ENCODE measurements at regions not wholly inside any gene's neighbourhood (a gene's known extent, or its start where the extent isn't known, plus 50 kb on each side); places are given as distances from the start of the nearest gene placed in this dataset.
"Not testable (repeated sequence)": the region's sequence is repeated elsewhere in the genome, so short reads cannot be mapped to it uniquely, and the experiment has no call there.

DNA sequence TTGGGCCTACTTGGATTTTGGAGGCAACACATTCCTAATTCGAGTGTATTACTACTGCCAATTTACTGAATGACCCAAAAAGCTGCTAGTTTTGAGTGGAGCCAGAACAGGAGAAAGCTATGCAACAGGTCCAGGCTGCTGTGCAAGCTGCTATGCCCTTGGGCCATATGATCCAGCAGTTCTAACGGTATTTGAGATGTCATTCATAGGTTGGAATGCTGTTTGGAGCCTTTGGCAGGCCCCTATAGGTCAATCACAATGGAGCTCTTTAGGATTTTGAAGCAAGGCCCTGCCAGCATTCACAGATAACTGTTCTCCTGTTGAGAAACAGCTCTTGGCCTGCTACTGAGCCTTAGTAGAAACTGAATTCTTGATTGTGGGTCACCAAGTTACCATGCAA lies 368.7 kb downstream of the CDH19 start:
- H3K27ac ChIP-seq (ENCODE audit: low read depth in 1 of 2, low read length in 1 of 2): no peak overlapping the region
- DNase-seq (ENCODE audit: low read depth in 6 of 9, low spot score in 9 of 9): no peak
- H3K27me3 ChIP-seq (ENCODE audit: control insufficient read depth in 2 of 2, insufficient read depth in 1 of 2, low read length in 1 of 2): no peaks in the 10 kb centered on the region
- 64% methylated on average over 2 of the region's 2 CpGs for WGBS
- no peaks in the 10 kb centered on the region for H3K36me3 ChIP-seq (ENCODE audit: control insufficient read depth in 2 of 2, insufficient read depth in 2 of 2, low read length in 1 of 2)
- no peaks in the 10 kb centered on the region for H3K4me1 ChIP-seq (ENCODE audit: control insufficient read depth in 2 of 2, insufficient read depth in 2 of 2, low read length in 2 of 2)
- H3K9me3 ChIP-seq (ENCODE audit: control insufficient read depth in 2 of 2, insufficient read depth in 1 of 2, low read length in 1 of 2): no peaks in the 10 kb centered on the region
- H3K4me3 ChIP-seq (ENCODE audit: low read length in 2 of 2): no peak overlapping the region

DNA sequence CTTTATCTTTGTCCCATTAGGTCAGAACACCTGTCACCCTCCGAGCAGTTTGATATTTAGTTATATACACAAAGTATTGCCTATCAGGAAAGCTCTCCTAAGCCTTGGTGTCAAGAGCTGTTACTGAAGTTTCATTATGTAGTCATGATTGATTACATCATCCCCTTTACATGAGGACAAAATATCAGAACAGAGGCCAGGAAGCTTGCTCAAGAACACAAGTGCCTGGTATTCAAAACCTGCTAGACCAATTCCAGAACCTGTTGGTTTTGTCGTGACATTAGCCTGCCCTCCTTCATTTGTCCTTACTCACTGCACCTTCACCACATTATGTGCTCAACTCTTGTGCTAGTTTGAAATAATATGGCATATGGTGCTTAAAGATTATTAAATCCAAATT lies 377.1 kb downstream of the CDH19 start:
- no peaks in the 10 kb centered on the region for H3K36me3 ChIP-seq (ENCODE audit: control insufficient read depth in 2 of 2, insufficient read depth in 2 of 2, low read length in 1 of 2)
- DNase-seq (ENCODE audit: low read depth in 6 of 9, low spot score in 9 of 9): no peak
- H3K4me1 ChIP-seq (ENCODE audit: control insufficient read depth in 2 of 2, insufficient read depth in 2 of 2, low read length in 2 of 2): no peaks in the 10 kb centered on the region
- peaks cover 0 to 5% of the 10 kb centered on the region in 2 donors for H3K9me3 ChIP-seq (ENCODE audit: control insufficient read depth in 2 of 2, insufficient read depth in 1 of 2, low read length in 1 of 2)
- no peak overlapping the region for H3K4me3 ChIP-seq (ENCODE audit: low read length in 2 of 2)
- H3K27me3 ChIP-seq (ENCODE audit: control insufficient read depth in 2 of 2, insufficient read depth in 1 of 2, low read length in 1 of 2): no peaks in the 10 kb centered on the region
- 88% methylated on average over 2 of the region's 2 CpGs for WGBS
- H3K27ac ChIP-seq (ENCODE audit: low read depth in 1 of 2, low read length in 1 of 2): no peak overlapping the region

DNA sequence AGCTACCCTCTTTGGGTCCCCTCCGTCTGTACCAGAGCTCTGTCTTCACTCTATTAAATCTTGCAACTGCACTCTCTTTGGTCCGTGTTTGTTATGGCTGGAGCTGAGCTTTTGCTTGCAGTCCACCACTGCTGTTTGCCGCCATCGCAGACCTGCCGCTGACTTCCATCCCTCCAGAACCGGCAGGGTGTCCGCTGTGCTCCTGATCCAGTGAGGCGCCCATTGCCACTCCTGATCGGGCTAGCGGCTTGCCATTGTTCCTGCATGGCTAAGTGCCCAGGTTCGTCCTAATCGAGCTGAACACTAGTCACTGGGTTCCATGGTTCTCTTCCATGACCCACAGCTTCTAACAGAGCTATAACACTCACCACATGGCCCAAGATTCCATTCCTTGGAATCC lies 380.6 kb downstream of the CDH19 start:
- H3K36me3 ChIP-seq (ENCODE audit: control insufficient read depth in 2 of 2, insufficient read depth in 2 of 2, low read length in 1 of 2); H3K27ac ChIP-seq (ENCODE audit: low read depth in 1 of 2, low read length in 1 of 2); DNase-seq (ENCODE audit: low read depth in 6 of 9, low spot score in 9 of 9); H3K4me3 ChIP-seq (ENCODE audit: low read length in 2 of 2); H3K4me1 ChIP-seq (ENCODE audit: control insufficient read depth in 2 of 2, insufficient read depth in 2 of 2, low read length in 2 of 2); H3K9me3 ChIP-seq (ENCODE audit: control insufficient read depth in 2 of 2, insufficient read depth in 1 of 2, low read length in 1 of 2); H3K27me3 ChIP-seq (ENCODE audit: control insufficient read depth in 2 of 2, insufficient read depth in 1 of 2, low read length in 1 of 2): not testable (repeated sequence)
- 96% methylated on average over 12 of the region's 12 CpGs for WGBS

DNA sequence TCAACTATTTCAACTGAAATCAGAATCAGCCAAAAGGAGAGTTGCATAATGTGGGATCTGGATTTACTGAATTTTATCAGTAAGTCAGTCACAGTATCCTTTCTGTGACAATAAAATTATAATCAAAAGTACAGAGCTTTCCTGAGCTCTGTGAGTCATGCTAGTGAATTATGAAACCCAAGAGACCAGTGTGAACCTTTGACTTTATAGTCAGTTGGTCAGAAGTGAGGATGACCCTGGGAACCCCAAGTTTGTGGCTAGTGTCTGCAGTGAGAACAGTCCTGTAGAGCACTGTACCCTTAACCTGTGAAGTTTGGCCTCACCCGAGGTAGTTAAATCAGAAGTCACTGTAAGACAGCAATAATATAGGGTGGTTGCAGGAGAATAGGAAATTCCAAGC lies 381.7 kb downstream of the CDH19 start:
- Histone ChIP-seq H3K36me3 (ENCODE audit: control insufficient read depth in 2 of 2, insufficient read depth in 2 of 2, low read length in 1 of 2) (no peaks in the 10 kb centered on the region), H3K27ac (ENCODE audit: low read depth in 1 of 2, low read length in 1 of 2) (no peak overlapping the region), H3K27me3 (ENCODE audit: control insufficient read depth in 2 of 2, insufficient read depth in 1 of 2, low read length in 1 of 2) (no peaks in the 10 kb centered on the region), H3K9me3 (ENCODE audit: control insufficient read depth in 2 of 2, insufficient read depth in 1 of 2, low read length in 1 of 2) (peaks cover 0 to 5% of the 10 kb centered on the region in 2 donors), H3K4me3 (ENCODE audit: low read length in 2 of 2) (no peak overlapping the region), H3K4me1 (ENCODE audit: control insufficient read depth in 2 of 2, insufficient read depth in 2 of 2, low read length in 2 of 2) (no peaks in the 10 kb centered on the region)
- 92% methylated on average over 1 of the region's 1 CpG for WGBS
- DNase-seq (ENCODE audit: low read depth in 6 of 9, low spot score in 9 of 9): no peak

DNA sequence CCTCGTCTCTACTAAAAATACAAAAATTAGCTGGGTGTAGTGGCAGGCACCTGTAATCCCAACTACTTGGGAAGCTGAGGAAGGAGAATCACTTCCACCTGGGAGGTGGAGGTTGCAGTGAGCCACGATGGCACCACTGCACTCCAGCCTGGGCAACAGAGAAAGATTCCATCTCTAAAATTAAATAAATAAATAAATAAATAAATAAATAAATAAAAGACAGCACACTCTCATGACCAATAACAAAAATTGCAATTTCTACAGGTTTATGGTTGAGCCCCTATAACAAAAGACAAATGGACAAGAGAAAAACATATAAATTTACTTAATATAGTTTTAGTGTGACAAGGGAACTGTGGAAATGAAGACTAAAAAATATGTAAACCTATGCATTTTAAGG lies 384.1 kb downstream of the CDH19 start:
- H3K36me3 ChIP-seq (ENCODE audit: control insufficient read depth in 2 of 2, insufficient read depth in 2 of 2, low read length in 1 of 2): no peaks in the 10 kb centered on the region
- no peak overlapping the region for H3K27ac ChIP-seq (ENCODE audit: low read depth in 1 of 2, low read length in 1 of 2)
- no peak for DNase-seq (ENCODE audit: low read depth in 6 of 9, low spot score in 9 of 9)
- H3K4me3 ChIP-seq (ENCODE audit: low read length in 2 of 2): no peak overlapping the region
- peaks cover 0 to 5% of the 10 kb centered on the region in 2 donors for H3K9me3 ChIP-seq (ENCODE audit: control insufficient read depth in 2 of 2, insufficient read depth in 1 of 2, low read length in 1 of 2)
- no peaks in the 10 kb centered on the region for H3K27me3 ChIP-seq (ENCODE audit: control insufficient read depth in 2 of 2, insufficient read depth in 1 of 2, low read length in 1 of 2)
- WGBS: 88% methylated on average over 2 of the region's 2 CpGs
- H3K4me1 ChIP-seq (ENCODE audit: control insufficient read depth in 2 of 2, insufficient read depth in 2 of 2, low read length in 2 of 2): no peaks in the 10 kb centered on the region

DNA sequence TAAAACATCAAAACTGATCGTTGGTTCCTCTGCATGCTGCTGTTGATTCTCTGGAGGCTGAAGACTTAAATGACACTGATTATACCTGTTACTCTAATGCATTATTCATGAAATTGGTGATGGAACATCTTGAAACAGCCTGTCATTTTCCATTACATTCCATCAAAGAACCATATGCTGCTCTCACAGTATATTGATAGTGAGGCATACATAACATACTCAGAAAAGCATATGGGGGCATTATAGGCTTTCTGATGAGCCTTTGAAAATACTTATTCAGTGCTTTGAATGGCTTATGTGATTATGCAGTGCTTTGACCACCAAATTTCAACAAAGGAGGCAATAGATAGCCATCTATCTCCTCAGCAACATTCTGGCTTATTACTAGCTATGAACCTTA lies 392.1 kb downstream of the CDH19 start:
- no peaks in the 10 kb centered on the region for H3K27me3 ChIP-seq (ENCODE audit: control insufficient read depth in 2 of 2, insufficient read depth in 1 of 2, low read length in 1 of 2)
- DNase-seq (ENCODE audit: low read depth in 6 of 9, low spot score in 9 of 9): no peak
- WGBS: 83% methylated on average over 1 of the region's 1 CpG
- H3K27ac ChIP-seq (ENCODE audit: low read depth in 1 of 2, low read length in 1 of 2): no peak overlapping the region
- H3K36me3 ChIP-seq (ENCODE audit: control insufficient read depth in 2 of 2, insufficient read depth in 2 of 2, low read length in 1 of 2): no peaks in the 10 kb centered on the region
- H3K4me1 ChIP-seq (ENCODE audit: control insufficient read depth in 2 of 2, insufficient read depth in 2 of 2, low read length in 2 of 2): no peaks in the 10 kb centered on the region
- H3K4me3 ChIP-seq (ENCODE audit: low read length in 2 of 2): no peak overlapping the region
- H3K9me3 ChIP-seq (ENCODE audit: control insufficient read depth in 2 of 2, insufficient read depth in 1 of 2, low read length in 1 of 2): no peaks in the 10 kb centered on the region

DNA sequence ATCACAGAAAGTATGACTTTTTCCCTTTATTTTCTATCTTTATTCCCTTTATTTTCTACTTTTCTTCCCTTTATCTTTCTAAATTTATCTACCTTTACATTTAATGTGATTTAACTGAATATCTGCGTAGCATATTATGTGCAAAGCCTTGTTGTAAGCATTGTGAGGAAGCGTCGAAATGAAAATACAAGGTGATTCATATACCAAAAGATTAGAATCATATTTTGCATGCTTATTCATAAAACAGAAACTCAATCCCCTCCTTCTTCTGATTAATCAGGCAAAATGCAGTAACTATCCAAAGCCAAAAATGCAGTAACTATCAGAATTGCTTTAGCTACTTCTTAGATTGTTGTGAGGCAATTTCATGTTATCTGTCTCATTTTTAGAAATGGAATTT lies 393.0 kb downstream of the CDH19 start:
- Histone ChIP-seq H3K27ac (ENCODE audit: low read depth in 1 of 2, low read length in 1 of 2) (no peak overlapping the region), H3K36me3 (ENCODE audit: control insufficient read depth in 2 of 2, insufficient read depth in 2 of 2, low read length in 1 of 2) (no peaks in the 10 kb centered on the region), H3K9me3 (ENCODE audit: control insufficient read depth in 2 of 2, insufficient read depth in 1 of 2, low read length in 1 of 2) (no peaks in the 10 kb centered on the region), H3K27me3 (ENCODE audit: control insufficient read depth in 2 of 2, insufficient read depth in 1 of 2, low read length in 1 of 2) (no peaks in the 10 kb centered on the region), H3K4me3 (ENCODE audit: low read length in 2 of 2) (no peak overlapping the region), H3K4me1 (ENCODE audit: control insufficient read depth in 2 of 2, insufficient read depth in 2 of 2, low read length in 2 of 2) (no peaks in the 10 kb centered on the region)
- 95% methylated on average over 3 of the region's 3 CpGs for WGBS
- DNase-seq (ENCODE audit: low read depth in 6 of 9, low spot score in 9 of 9): no peak

DNA sequence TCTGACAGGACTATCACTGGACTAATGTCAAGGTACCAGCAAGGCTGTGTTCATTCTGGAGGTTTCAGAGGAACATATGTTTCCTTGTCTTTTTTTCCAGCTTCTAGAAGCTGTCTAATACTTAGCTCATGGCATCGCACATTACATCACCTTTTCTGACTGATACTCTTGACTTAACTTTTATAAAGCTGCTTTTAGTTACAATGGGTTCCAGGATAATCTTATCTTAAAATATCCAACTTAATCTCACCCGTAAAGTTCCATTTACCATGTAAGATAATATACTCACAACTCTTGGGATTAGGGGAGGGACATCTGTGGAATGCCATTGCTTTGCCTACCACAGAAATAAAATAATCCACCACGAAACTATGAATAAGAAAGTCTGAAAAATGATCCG lies 394.2 kb downstream of the CDH19 start:
- 87% methylated on average over 4 of the region's 4 CpGs for WGBS
- DNase-seq (ENCODE audit: low read depth in 6 of 9, low spot score in 9 of 9): no peak
- no peak overlapping the region for H3K27ac ChIP-seq (ENCODE audit: low read depth in 1 of 2, low read length in 1 of 2)
- no peaks in the 10 kb centered on the region for H3K27me3 ChIP-seq (ENCODE audit: control insufficient read depth in 2 of 2, insufficient read depth in 1 of 2, low read length in 1 of 2)
- H3K4me3 ChIP-seq (ENCODE audit: low read length in 2 of 2): no peak overlapping the region
- H3K36me3 ChIP-seq (ENCODE audit: control insufficient read depth in 2 of 2, insufficient read depth in 2 of 2, low read length in 1 of 2): no peaks in the 10 kb centered on the region
- H3K9me3 ChIP-seq (ENCODE audit: control insufficient read depth in 2 of 2, insufficient read depth in 1 of 2, low read length in 1 of 2): no peaks in the 10 kb centered on the region
- no peaks in the 10 kb centered on the region for H3K4me1 ChIP-seq (ENCODE audit: control insufficient read depth in 2 of 2, insufficient read depth in 2 of 2, low read length in 2 of 2)

DNA sequence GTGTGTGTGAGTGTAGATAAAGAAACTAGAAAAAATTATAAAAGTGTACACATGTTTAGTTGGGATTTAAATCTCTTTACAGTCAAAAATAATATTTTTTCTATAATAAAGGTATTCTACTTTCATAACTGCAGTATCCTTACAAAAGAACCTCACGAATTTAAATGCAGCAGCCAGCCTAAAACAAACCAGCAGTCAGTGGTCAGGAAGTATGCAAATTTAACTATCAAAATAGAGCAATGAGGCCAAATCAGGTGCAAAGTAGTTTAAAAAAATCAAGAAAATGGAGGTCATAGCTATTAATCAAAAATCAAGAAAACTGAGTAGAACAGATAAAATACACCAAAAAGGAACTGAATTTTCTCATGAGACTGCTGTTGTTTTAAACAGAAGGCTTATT lies 407.1 kb downstream of the CDH19 start:
- Histone ChIP-seq H3K27ac (ENCODE audit: low read depth in 1 of 2, low read length in 1 of 2) (no peak overlapping the region), H3K36me3 (ENCODE audit: control insufficient read depth in 2 of 2, insufficient read depth in 2 of 2, low read length in 1 of 2) (no peaks in the 10 kb centered on the region), H3K9me3 (ENCODE audit: control insufficient read depth in 2 of 2, insufficient read depth in 1 of 2, low read length in 1 of 2) (no peaks in the 10 kb centered on the region), H3K4me1 (ENCODE audit: control insufficient read depth in 2 of 2, insufficient read depth in 2 of 2, low read length in 2 of 2) (no peaks in the 10 kb centered on the region), H3K4me3 (ENCODE audit: low read length in 2 of 2) (no peak overlapping the region), H3K27me3 (ENCODE audit: control insufficient read depth in 2 of 2, insufficient read depth in 1 of 2, low read length in 1 of 2) (no peaks in the 10 kb centered on the region)
- WGBS: 0% methylated on average over 1 of the region's 1 CpG
- DNase-seq (ENCODE audit: low read depth in 6 of 9, low spot score in 9 of 9): no peak

DNA sequence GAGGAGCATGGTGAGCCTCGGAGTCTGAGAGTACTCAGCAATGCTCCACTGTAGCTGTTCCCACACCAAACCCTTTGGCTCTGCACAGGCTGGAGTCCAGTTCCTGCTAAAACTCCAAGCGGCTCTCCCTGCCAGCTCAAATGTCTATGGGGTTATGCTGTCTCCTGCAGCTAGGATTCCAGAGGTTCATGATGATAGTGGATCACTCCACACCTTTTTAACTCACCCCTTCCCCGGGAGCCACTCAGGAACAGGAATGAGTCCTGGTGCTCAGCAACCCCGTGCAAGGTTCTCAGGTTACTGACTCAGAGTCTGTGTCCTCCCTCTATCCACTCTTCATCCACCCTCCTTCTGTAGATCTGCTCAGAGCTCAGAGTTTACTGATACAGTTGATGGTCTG lies 410.0 kb downstream of the CDH19 start:
- DNase-seq (ENCODE audit: low read depth in 6 of 9, low spot score in 9 of 9): no peak
- H3K27me3 ChIP-seq (ENCODE audit: control insufficient read depth in 2 of 2, insufficient read depth in 1 of 2, low read length in 1 of 2): no peaks in the 10 kb centered on the region
- no peak overlapping the region for H3K4me3 ChIP-seq (ENCODE audit: low read length in 2 of 2)
- H3K36me3 ChIP-seq (ENCODE audit: control insufficient read depth in 2 of 2, insufficient read depth in 2 of 2, low read length in 1 of 2): no peaks in the 10 kb centered on the region
- WGBS: 85% methylated on average over 4 of the region's 4 CpGs
- no peaks in the 10 kb centered on the region for H3K4me1 ChIP-seq (ENCODE audit: control insufficient read depth in 2 of 2, insufficient read depth in 2 of 2, low read length in 2 of 2)
- H3K27ac ChIP-seq (ENCODE audit: low read depth in 1 of 2, low read length in 1 of 2): no peak overlapping the region
- no peaks in the 10 kb centered on the region for H3K9me3 ChIP-seq (ENCODE audit: control insufficient read depth in 2 of 2, insufficient read depth in 1 of 2, low read length in 1 of 2)
